ENCODE measurements at regions not wholly inside any gene's neighbourhood (a gene's known extent, or its start where the extent isn't known, plus 50 kb on each side); places are given as distances from the start of the nearest gene placed in this dataset.

- ChIA-PET CTCF (no interaction called here), POLR2A (no interaction called here)
- Histone ChIP-seq H3K4me1 (ENCODE audit: control insufficient read depth, insufficient read depth, low read length) (no peaks in the 10 kb centered on the region), H3K36me3 (ENCODE audit: control insufficient read depth in 2 of 2, insufficient read depth in 1 of 2, low read length in 2 of 2) (no peaks in the 10 kb centered on the region), H3K9me3 (ENCODE audit: control insufficient read depth, insufficient read depth, low read depth, low read length) (no peaks in the 10 kb centered on the region), H3K4me3 (ENCODE audit: low read depth, low read length) (no peak overlapping the region), H3K27ac (ENCODE audit: extremely low read depth, low read depth, low read length) (no peak overlapping the region)
- no peak for TF ChIP-seq ZNF530 (tag by site-specific recombination; IDR thresholded peaks at IDR 0.05; ENCODE audit: low read depth)
- no peak for TF ChIP-seq ZNF10 (tag by site-specific recombination; IDR thresholded peaks at IDR 0.05)
- TF ChIP-seq ZNF639 (tag by site-specific recombination; IDR thresholded peaks at IDR 0.05) = no peak
- TF ChIP-seq ZNF488 (tag by site-specific recombination; IDR thresholded peaks at IDR 0.05) = no peak
- no peak for TF ChIP-seq ZNF433 (tag by site-specific recombination; IDR thresholded peaks at IDR 0.05; ENCODE audit: low read depth)
- no peak for TF ChIP-seq ZNF404 (tag by site-specific recombination; IDR thresholded peaks at IDR 0.05)
- no peak for TF ChIP-seq ZNF777 (tag by site-specific recombination; IDR thresholded peaks at IDR 0.05; ENCODE audit: borderline replicate concordance)
- TF ChIP-seq ZNF48 (tag by site-specific recombination; IDR thresholded peaks at IDR 0.05) = no peak
- TF ChIP-seq ZFP37 (tag by site-specific recombination; IDR thresholded peaks at IDR 0.05) = no peak
- no peak for TF ChIP-seq ZNF416 (tag by site-specific recombination; IDR thresholded peaks at IDR 0.05)
- TF ChIP-seq ZBTB11 (tag by site-specific recombination; conservative IDR thresholded peaks at IDR 0.05; ENCODE audit: low read depth) = no peak
- no peak for TF ChIP-seq ZNF624 (tag by site-specific recombination; IDR thresholded peaks at IDR 0.05)
- no peak for TF ChIP-seq PRDM10 (tag by site-specific recombination; IDR thresholded peaks at IDR 0.05)
- TF ChIP-seq ZNF426 (tag by site-specific recombination; IDR thresholded peaks at IDR 0.05) = no peak
- TF ChIP-seq ZNF221 (tag by site-specific recombination; IDR thresholded peaks at IDR 0.05; ENCODE audit: borderline replicate concordance) = no peak
- TF ChIP-seq ZNF121 (tag by site-specific recombination; IDR thresholded peaks at IDR 0.05) = no peak
- no peak for TF ChIP-seq ZSCAN23 (tag by site-specific recombination; IDR thresholded peaks at IDR 0.05)
Observed at GRCh38 chr7:67773081-67773480, 776.4 kb downstream of the TYW1 start.

- Histone ChIP-seq H3K27ac (ENCODE audit: extremely low read depth, low read depth, low read length) (no peak overlapping the region), H3K4me1 (ENCODE audit: control insufficient read depth, insufficient read depth, low read length) (no peaks in the 10 kb centered on the region), H3K9me3 (ENCODE audit: control insufficient read depth, insufficient read depth, low read depth, low read length) (no peaks in the 10 kb centered on the region), H3K36me3 (ENCODE audit: control insufficient read depth in 2 of 2, insufficient read depth in 1 of 2, low read length in 2 of 2) (no peaks in the 10 kb centered on the region), H3K4me3 (ENCODE audit: low read depth, low read length) (no peak overlapping the region)
- POLR2A ChIA-PET = no interaction called here
- CTCF ChIA-PET = no interaction called here
- TF ChIP-seq ZNF837 (tag by site-specific recombination; IDR thresholded peaks at IDR 0.05) = no peak
- TF ChIP-seq SP3 (tag by site-specific recombination; IDR thresholded peaks at IDR 0.05) = no peak
- TF ChIP-seq TCF7L2 (IDR thresholded peaks at IDR 0.05; ENCODE audit: borderline replicate concordance, low read depth, low read length) = no peak
- TF ChIP-seq ZNF529 (tag by site-specific recombination; IDR thresholded peaks at IDR 0.05; ENCODE audit: insufficient replicate concordance) = no peak
- TF ChIP-seq ZNF658 (tag by site-specific recombination; IDR thresholded peaks at IDR 0.05) = no peak
- TF ChIP-seq HIC1 (tag by site-specific recombination; IDR thresholded peaks at IDR 0.05) = no peak
- no peak for TF ChIP-seq ZNF549 (tag by site-specific recombination; IDR thresholded peaks at IDR 0.05)
Observed at GRCh38 chr7:67777119-67777518, 780.5 kb downstream of the TYW1 start.

Data from HEK293 (cell line).